Neuronal stem cell (in vitro differentiated cells): ENCODE measurements at regions not wholly inside any gene's neighbourhood (a gene's known extent, or its start where the extent isn't known, plus 50 kb on each side); places are given as distances from the start of the nearest gene placed in this dataset.

Experiments used
- DNase-seq: peaks from one replicate; pipeline ENCODE4 v3.0.0-alpha.2; 2013; ENCODE audit warnings: low spot score
- H2AFZ ChIP-seq: one replicate; pipeline ENCODE4 v1.6.1; 2013; ENCODE audit warnings: mild to moderate bottlenecking, low read length, inconsistent platforms
- H2AK5ac ChIP-seq: 2 replicates; pipeline ENCODE4 v1.6.1; 2013; ENCODE audit warnings: low read depth, mild to moderate bottlenecking, inconsistent platforms, low read length, moderate library complexity, mixed read lengths
- H2BK120ac ChIP-seq: 2 replicates; pipeline ENCODE4 v1.6.1; 2013; ENCODE audit warnings: low read depth, mild to moderate bottlenecking, inconsistent platforms, low read length, moderate library complexity, mixed read lengths
- H2BK12ac ChIP-seq: one replicate; pipeline ENCODE4 v1.6.1; 2013; ENCODE audit warnings: low read length, inconsistent platforms
- H2BK15ac ChIP-seq: 2 replicates; pipeline ENCODE4 v1.6.1; 2013; ENCODE audit warnings: mild to moderate bottlenecking, low read length, inconsistent platforms, mixed read lengths
- H2BK5ac ChIP-seq: one replicate; pipeline ENCODE4 v1.6.1; 2013; ENCODE audit warnings: inconsistent platforms, mild to moderate bottlenecking, low read length, moderate library complexity
- H3K14ac ChIP-seq: one replicate; pipeline ENCODE4 v1.6.1; 2013; ENCODE audit warnings: low read length, inconsistent platforms
- H3K18ac ChIP-seq: 2 replicates; pipeline ENCODE4 v1.6.1; 2013; ENCODE audit warnings: low read length, inconsistent platforms
- H3K23ac ChIP-seq: 2 replicates; pipeline ENCODE4 v1.6.1; 2013; ENCODE audit warnings: low read depth, mild to moderate bottlenecking, mixed read lengths, low read length, inconsistent platforms; ENCODE audit not compliant: poor library complexity
- H3K27ac ChIP-seq: replicated peaks from 3 replicates; pipeline ENCODE4 v1.5.1; 2013; ENCODE audit warnings: low read length, inconsistent platforms
- H3K27me3 ChIP-seq, 3 experiments: 2 replicates each; pipeline ENCODE4 v1.6.1; 2013; ENCODE audit warnings: low read length in 3 of 3, mild to moderate bottlenecking in 2 of 3, inconsistent platforms in 1 of 3, low read depth in 1 of 3, mixed read lengths in 1 of 3, moderate library complexity in 1 of 3; ENCODE audit not compliant: control insufficient read depth in 3 of 3, insufficient read depth in 3 of 3
- H3K36me3 ChIP-seq, 2 donors: replicated peaks in 1 of 2; 2 replicates each; pipeline ENCODE4 v1.6.1; 2013; ENCODE audit warnings: low read length in 2 of 2; ENCODE audit not compliant: control insufficient read depth in 2 of 2, insufficient read depth in 2 of 2
- H3K4ac ChIP-seq: 2 replicates; pipeline ENCODE4 v1.6.1; 2013; ENCODE audit warnings: inconsistent platforms, mild to moderate bottlenecking, low read length, moderate library complexity
- H3K4me1 ChIP-seq, 2 donors: 1 replicate in 1 of 2; 2 replicates in 1 of 2; pipeline ENCODE4 v1.6.1; 2013; ENCODE audit warnings: low read length in 2 of 2, low read depth in 1 of 2; ENCODE audit not compliant: control insufficient read depth in 2 of 2, insufficient read depth in 1 of 2
- H3K4me2 ChIP-seq: one replicate; pipeline ENCODE4 v1.6.1; 2013; ENCODE audit warnings: mild to moderate bottlenecking, low read length, inconsistent platforms; ENCODE audit not compliant: insufficient read depth, poor library complexity, severe bottlenecking
- H3K4me3 ChIP-seq, 2 donors: 2 replicates each; pipeline ENCODE4 v1.5.1; 2013; ENCODE audit warnings: low read length in 2 of 2, mild to moderate bottlenecking in 2 of 2, inconsistent platforms in 1 of 2, moderate library complexity in 1 of 2
- H3K79me1 ChIP-seq: one replicate; pipeline ENCODE4 v1.6.1; 2013; ENCODE audit warnings: low read depth, mild to moderate bottlenecking, inconsistent platforms, low read length, moderate library complexity
- H3K9ac ChIP-seq: one replicate; pipeline ENCODE4 v1.6.1; 2013; ENCODE audit warnings: mild to moderate bottlenecking, low read depth, low read length, inconsistent platforms; ENCODE audit not compliant: poor library complexity
- H3K9me3 ChIP-seq, 2 donors: replicated peaks in 1 of 2; 2 replicates each; pipeline versions ENCODE3 to v1.6.1; 2013; ENCODE audit warnings: low read length in 2 of 2, mild to moderate bottlenecking in 2 of 2, inconsistent platforms in 1 of 2, low read depth in 1 of 2, mixed read lengths in 1 of 2, moderate library complexity in 1 of 2; ENCODE audit not compliant: control insufficient read depth in 2 of 2, insufficient read depth in 1 of 2
- H4K8ac ChIP-seq: one replicate; pipeline ENCODE4 v1.6.1; 2013; ENCODE audit warnings: low read depth, mild to moderate bottlenecking, inconsistent platforms, low read length, moderate library complexity
- H4K91ac ChIP-seq: one replicate; pipeline ENCODE4 v1.6.1; 2013; ENCODE audit warnings: low read length, low read depth, mild to moderate bottlenecking, inconsistent platforms; ENCODE audit not compliant: poor library complexity
- WGBS, 2 donors: extraction: QIAGEN DNeasy Blood & Tissue Kit; methylation state at CpG; one replicate each; pipeline ENCODE4 v1.1.7; 2013; ENCODE audit warnings: missing lambda C conversion rate in 2 of 2, mixed read lengths in 1 of 2; ENCODE audit not compliant: insufficient read length in 2 of 2, insufficient replicate concordance in 1 of 2; ENCODE audit errors: extremely low coverage in 2 of 2; 5-methylcytosine and 5-hydroxymethylcytosine counted together

DNA sequence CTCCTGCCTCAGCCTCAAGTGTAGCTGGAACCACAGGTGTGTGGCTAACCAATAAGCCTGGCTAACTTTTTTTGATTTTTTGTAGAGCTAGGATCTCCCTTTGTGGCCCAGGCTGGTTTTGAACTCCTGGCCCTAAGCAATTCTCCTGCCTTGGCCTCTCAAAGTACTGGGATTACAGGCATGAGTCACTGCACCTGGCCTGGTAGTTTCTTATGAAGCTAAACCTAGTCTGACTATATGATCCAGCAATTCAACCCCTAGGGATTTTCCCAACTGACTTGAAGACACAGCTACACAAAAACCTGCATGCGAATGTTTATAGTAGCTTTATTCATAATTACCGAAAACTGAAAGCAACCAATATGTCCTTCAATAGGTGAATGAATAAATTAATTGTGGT lies 176.2 kb upstream of the IRX3 start:
- Histone ChIP-seq H3K9me3 (no peaks in the 10 kb centered on the region), H3K36me3 (no peaks in the 10 kb centered on the region), H3K9ac (no peak overlapping the region), H3K4me3 (no peak overlapping the region), H3K14ac (no peak overlapping the region), H3K4ac (no peak overlapping the region), H2BK120ac (no peak overlapping the region), H2BK12ac (no peak overlapping the region), H4K91ac (no peak overlapping the region), H2AK5ac (no peak overlapping the region), H3K18ac (no peak overlapping the region), H3K4me1 (no peaks in the 10 kb centered on the region), H2BK5ac (no peak overlapping the region), H3K23ac (no peak overlapping the region), H3K4me2 (no peak overlapping the region), H2BK15ac (no peak overlapping the region), H2AFZ (no peak overlapping the region), H3K27me3 (no peaks in the 10 kb centered on the region), H3K79me1 (no peaks in the 10 kb centered on the region), H4K8ac (no peak overlapping the region), H3K27ac (no peak overlapping the region)
- DNase-seq = no peak
- no CpG with 5 or more reads among the region's 2 CpGs for WGBS, 2 donors

DNA sequence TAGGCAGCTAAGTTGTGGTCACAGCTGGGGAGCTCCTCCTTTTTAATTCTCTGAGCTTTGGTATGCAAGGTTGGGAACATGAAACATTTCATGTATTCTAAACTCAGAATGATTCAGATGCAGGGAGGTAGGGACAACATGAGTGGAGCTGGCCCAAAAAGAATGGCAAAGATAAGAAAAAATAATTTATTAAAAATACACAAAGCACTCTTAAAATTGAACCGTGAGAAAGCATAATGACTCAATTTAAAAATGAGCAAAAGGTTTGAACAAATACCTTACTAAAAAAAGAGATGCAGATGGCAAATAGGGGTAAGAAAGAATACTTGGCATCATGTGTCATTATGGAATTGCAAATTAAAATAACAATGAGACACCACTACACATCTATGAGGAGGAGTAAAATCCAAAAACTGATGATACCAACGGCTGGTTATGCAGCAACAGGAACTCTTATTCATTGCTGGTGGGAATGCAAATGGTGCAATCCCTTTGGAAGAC lies 175.6 kb upstream of the IRX3 start:
- no peaks in the 10 kb centered on the region for H3K36me3 ChIP-seq
- no peaks in the 10 kb centered on the region for H3K79me1 ChIP-seq
- no peak overlapping the region for H3K14ac ChIP-seq
- no peak overlapping the region for H2BK5ac ChIP-seq
- H3K4me3 ChIP-seq = no peak overlapping the region
- H2BK12ac ChIP-seq = no peak overlapping the region
- WGBS, 2 donors = no CpG with 5 or more reads among the region's 2 CpGs
- H2BK15ac ChIP-seq = no peak overlapping the region
- H3K27ac ChIP-seq = no peak overlapping the region
- no peak overlapping the region for H3K4ac ChIP-seq
- no peaks in the 10 kb centered on the region for H3K27me3 ChIP-seq
- no peak overlapping the region for H4K91ac ChIP-seq
- no peak overlapping the region for H3K9ac ChIP-seq
- H2BK120ac ChIP-seq = no peak overlapping the region
- H3K23ac ChIP-seq = no peak overlapping the region
- H3K18ac ChIP-seq = no peak overlapping the region
- H2AFZ ChIP-seq = no peak overlapping the region
- no peak overlapping the region for H4K8ac ChIP-seq
- no peak for DNase-seq
- H3K4me2 ChIP-seq = no peak overlapping the region
- H3K4me1 ChIP-seq = no peaks in the 10 kb centered on the region
- no peaks in the 10 kb centered on the region for H3K9me3 ChIP-seq
- H2AK5ac ChIP-seq = no peak overlapping the region

DNA sequence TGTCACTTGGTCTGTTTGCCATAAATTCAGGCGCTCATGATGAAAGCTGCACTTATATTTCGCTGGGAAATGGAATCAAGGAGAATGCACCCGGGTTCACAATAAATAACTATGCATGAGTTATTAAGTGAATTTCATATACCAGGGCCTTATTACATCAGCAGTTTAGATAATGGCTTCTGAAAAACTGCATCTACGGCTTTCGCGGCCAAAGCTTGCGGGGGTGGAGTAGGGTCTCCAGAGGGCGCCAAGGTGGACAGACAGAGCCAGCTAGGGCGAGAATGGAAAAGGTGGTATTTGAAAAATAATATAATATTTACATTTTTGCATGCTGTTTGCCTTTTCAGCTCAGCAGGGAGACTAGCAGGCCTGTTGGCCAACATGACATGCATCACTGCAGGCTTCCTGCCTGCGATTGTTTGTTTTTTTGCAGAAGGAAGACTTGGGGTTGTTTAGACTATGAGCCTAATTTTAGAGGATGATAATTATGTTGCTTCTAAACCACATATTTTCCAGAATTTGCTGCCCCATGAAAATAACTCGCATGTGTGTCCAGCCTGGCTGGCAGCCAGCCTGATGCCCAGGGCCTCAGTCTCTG lies 173.8 kb upstream of the IRX3 start:
- no peak overlapping the region for H3K14ac ChIP-seq
- no peak overlapping the region for H2BK5ac ChIP-seq
- no peak overlapping the region for H3K18ac ChIP-seq
- H3K9me3 ChIP-seq = no peaks in the 10 kb centered on the region
- H4K91ac ChIP-seq = no peak overlapping the region
- H2BK120ac ChIP-seq = no peak overlapping the region
- H2AK5ac ChIP-seq = no peak overlapping the region
- no peak overlapping the region for H2BK15ac ChIP-seq
- H4K8ac ChIP-seq = no peak overlapping the region
- no peak overlapping the region for H2BK12ac ChIP-seq
- H3K9ac ChIP-seq = no peak overlapping the region
- no peak overlapping the region for H3K4ac ChIP-seq
- WGBS, 2 donors = no CpG with 5 or more reads among the region's 11 CpGs
- DNase-seq = no peak
- H2AFZ ChIP-seq = no peak overlapping the region
- no peaks in the 10 kb centered on the region for H3K36me3 ChIP-seq
- H3K27me3 ChIP-seq = no peaks in the 10 kb centered on the region
- H3K4me1 ChIP-seq = peaks cover 0 to 2% of the 10 kb centered on the region in 2 donors
- H3K27ac ChIP-seq = no peak overlapping the region
- no peak overlapping the region for H3K4me3 ChIP-seq
- no peaks in the 10 kb centered on the region for H3K79me1 ChIP-seq
- no peak overlapping the region for H3K4me2 ChIP-seq
- no peak overlapping the region for H3K23ac ChIP-seq

DNA sequence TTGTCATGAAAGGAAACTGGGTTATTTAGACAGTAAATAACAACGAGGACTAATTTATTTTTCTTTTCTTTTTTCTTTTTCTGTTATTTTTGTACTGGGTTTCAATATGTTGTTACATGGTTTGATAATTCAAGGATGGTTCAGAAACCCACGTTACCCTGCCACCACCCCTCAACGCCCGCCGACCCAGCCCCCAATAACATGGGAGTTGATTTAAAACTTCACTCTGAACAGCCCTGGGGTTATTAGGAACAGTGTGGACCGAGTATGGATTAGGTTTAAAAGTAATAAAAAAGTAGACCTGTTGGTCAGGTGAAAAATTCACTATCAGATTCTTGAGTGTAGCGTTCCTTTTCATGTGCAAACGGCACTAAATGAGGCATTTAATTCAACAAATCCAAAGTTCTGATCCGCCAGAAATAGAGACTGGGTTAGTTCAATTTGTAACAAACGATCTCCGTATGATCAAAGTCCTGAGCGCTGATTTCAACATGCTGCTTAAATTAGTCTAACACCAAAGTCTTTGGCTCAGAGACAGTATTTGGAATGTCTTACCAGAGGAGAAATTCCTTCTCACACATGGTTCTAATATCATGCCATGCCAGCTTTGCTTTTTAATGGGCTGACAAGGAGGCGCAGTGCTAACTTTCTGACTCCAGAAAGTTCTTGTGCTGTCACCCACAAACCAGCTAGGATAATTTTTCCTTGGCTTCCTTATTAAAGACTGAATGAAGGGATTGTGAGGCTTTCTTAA lies 173.1 kb upstream of the IRX3 start:
- Histone ChIP-seq H3K36me3 (no peaks in the 10 kb centered on the region), H3K4me2 (no peak overlapping the region), H3K18ac (no peak overlapping the region), H3K9ac (no peak overlapping the region), H2BK15ac (no peak overlapping the region), H3K27me3 (no peaks in the 10 kb centered on the region), H3K4ac (no peak overlapping the region), H2BK5ac (no peak overlapping the region), H3K14ac (no peak overlapping the region), H3K23ac (no peak overlapping the region), H4K91ac (no peak overlapping the region), H3K4me3 (no peak overlapping the region), H2BK120ac (no peak overlapping the region), H3K27ac (no peak overlapping the region), H2AFZ (no peak overlapping the region), H3K4me1 (peaks cover 0 to 6% of the 10 kb centered on the region in 2 donors), H2BK12ac (no peak overlapping the region), H3K9me3 (no peaks in the 10 kb centered on the region), H2AK5ac (no peak overlapping the region), H3K79me1 (no peaks in the 10 kb centered on the region), H4K8ac (no peak overlapping the region)
- WGBS, 2 donors = no CpG with 5 or more reads among the region's 13 CpGs
- DNase-seq = no peak
